ENCODE measurements at regions not wholly inside any gene's neighbourhood (a gene's known extent, or its start where the extent isn't known, plus 50 kb on each side); places are given as distances from the start of the nearest gene placed in this dataset.

DNA sequence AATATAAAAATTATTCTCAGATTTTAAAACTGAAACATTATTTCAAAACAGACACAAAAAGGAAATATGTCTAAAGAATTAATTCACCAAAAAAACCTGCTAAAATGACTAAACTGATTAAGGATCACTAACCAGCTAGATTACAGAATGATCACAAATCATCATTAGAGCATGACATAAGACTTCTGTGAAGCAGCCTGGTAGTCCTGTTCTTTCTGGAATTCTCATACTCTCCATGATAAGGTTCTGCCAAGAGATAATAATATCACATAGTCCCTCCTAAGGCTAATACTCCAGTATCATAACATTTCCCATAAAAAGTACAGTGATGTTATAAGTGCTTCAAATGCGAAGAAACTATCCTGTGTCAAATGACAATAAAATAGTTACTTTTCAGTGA, 1814.9 kb downstream of the SLITRK5 start:
- TF ChIP-seq, protein P1, sequence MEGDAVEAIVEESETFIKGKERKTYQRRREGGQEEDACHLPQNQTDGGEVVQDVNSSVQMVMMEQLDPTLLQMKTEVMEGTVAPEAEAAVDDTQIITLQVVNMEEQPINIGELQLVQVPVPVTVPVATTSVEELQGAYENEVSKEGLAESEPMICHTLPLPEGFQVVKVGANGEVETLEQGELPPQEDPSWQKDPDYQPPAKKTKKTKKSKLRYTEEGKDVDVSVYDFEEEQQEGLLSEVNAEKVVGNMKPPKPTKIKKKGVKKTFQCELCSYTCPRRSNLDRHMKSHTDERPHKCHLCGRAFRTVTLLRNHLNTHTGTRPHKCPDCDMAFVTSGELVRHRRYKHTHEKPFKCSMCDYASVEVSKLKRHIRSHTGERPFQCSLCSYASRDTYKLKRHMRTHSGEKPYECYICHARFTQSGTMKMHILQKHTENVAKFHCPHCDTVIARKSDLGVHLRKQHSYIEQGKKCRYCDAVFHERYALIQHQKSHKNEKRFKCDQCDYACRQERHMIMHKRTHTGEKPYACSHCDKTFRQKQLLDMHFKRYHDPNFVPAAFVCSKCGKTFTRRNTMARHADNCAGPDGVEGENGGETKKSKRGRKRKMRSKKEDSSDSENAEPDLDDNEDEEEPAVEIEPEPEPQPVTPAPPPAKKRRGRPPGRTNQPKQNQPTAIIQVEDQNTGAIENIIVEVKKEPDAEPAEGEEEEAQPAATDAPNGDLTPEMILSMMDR (IDR thresholded peaks at IDR 0.05): no peak
- TF ChIP-seq POLR2A (IDR thresholded peaks at IDR 0.05): no peak

Measured in esophagus squamous epithelium (tissue), 4 donors.